DMS79 (cell line): ENCODE measurements at regions not wholly inside any gene's neighbourhood (a gene's known extent, or its start where the extent isn't known, plus 50 kb on each side); places are given as distances from the start of the nearest gene placed in this dataset.
"Not testable (repeated sequence)": the region's sequence is repeated elsewhere in the genome, so short reads cannot be mapped to it uniquely, and the experiment has no call there.

Source experiments
- DNase-seq: peaks from one replicate; lab custom pipeline; 2025; lab: John Stamatoyannopoulos, UW

GRCh38 chr10:3313784-3314444 lies 141.3 kb upstream of the PITRM1 start:
- DNase-seq = not testable (repeated sequence)

- no peak for DNase-seq
Observed at GRCh38 chr10:3312403-3312940, 139.9 kb upstream of the PITRM1 start.

GRCh38 chr10:3310016-3310784 lies 137.6 kb upstream of the PITRM1 start:
- DNase-seq = no peak

- no peak for DNase-seq
Observed at GRCh38 chr10:3306050-3306449, 133.5 kb upstream of the PITRM1 start.

GRCh38 chr10:3295582-3296151 lies 123.1 kb upstream of the PITRM1 start:
- DNase-seq = no peak

GRCh38 chr10:3294919-3295581 lies 122.5 kb upstream of the PITRM1 start:
- DNase-seq = no peak

- no peak for DNase-seq
Observed at GRCh38 chr10:3293581-3294431, 121.2 kb upstream of the PITRM1 start.

- DNase-seq = no peak
Observed at GRCh38 chr10:3292636-3293035, 120.1 kb upstream of the PITRM1 start.

- DNase-seq = no peak
Observed at GRCh38 chr10:3290550-3290949, 118.0 kb upstream of the PITRM1 start.

- no peak for DNase-seq
Observed at GRCh38 chr10:3287572-3288445, 115.2 kb upstream of the PITRM1 start.

GRCh38 chr10:3282674-3283017 lies 110.1 kb upstream of the PITRM1 start:
- DNase-seq = no peak

- DNase-seq = no peak
Observed at GRCh38 chr10:3281941-3282673, 109.5 kb upstream of the PITRM1 start.

- DNase-seq = no peak
Observed at GRCh38 chr10:3278771-3279170, 106.2 kb upstream of the PITRM1 start.

GRCh38 chr10:3277566-3277965 lies 105.0 kb upstream of the PITRM1 start:
- no peak for DNase-seq

- no peak for DNase-seq
Observed at GRCh38 chr10:3274414-3274813, 101.8 kb upstream of the PITRM1 start.

GRCh38 chr10:3273966-3274365 lies 101.4 kb upstream of the PITRM1 start:
- DNase-seq = no peak

GRCh38 chr10:3272300-3272699 lies 99.7 kb upstream of the PITRM1 start:
- no peak for DNase-seq

- DNase-seq = no peak
Observed at GRCh38 chr10:3271354-3272115, 99.0 kb upstream of the PITRM1 start.
